HG03196 (cell line): ENCODE measurements at regions not wholly inside any gene's neighbourhood (a gene's known extent, or its start where the extent isn't known, plus 50 kb on each side); places are given as distances from the start of the nearest gene placed in this dataset.

Experiments
- ATAC-seq: cut with Tn5 transposase; IDR thresholded peaks from one replicate; pipeline ENCODE4 v1.9.1; 2021; ENCODE audit not compliant: unreplicated experiment

GRCh38 chr2:228657807-228658402 is 476.4 kb upstream of the SPHKAP start:
- no peak for ATAC-seq

GRCh38 chr2:228655331-228655730 is 473.8 kb upstream of the SPHKAP start:
- ATAC-seq, result no peak

- ATAC-seq, result no peak
Observed at GRCh38 chr2:228654707-228655106, 473.2 kb upstream of the SPHKAP start.

GRCh38 chr2:228653884-228654283 is 472.4 kb upstream of the SPHKAP start:
- no peak for ATAC-seq

GRCh38 chr2:228652366-228652765 is 470.9 kb upstream of the SPHKAP start:
- no peak for ATAC-seq

GRCh38 chr2:228649876-228650275 is 468.4 kb upstream of the SPHKAP start:
- ATAC-seq, result no peak

GRCh38 chr2:228649447-228649846 is 468.0 kb upstream of the SPHKAP start:
- no peak for ATAC-seq

- no peak for ATAC-seq
Observed at GRCh38 chr2:228648541-228648940, 467.1 kb upstream of the SPHKAP start.

GRCh38 chr2:228646061-228646460 is 464.6 kb upstream of the SPHKAP start:
- no peak for ATAC-seq

GRCh38 chr2:228644199-228644598 is 462.7 kb upstream of the SPHKAP start:
- ATAC-seq, result no peak

- no peak for ATAC-seq
Observed at GRCh38 chr2:228642861-228643260, 461.4 kb upstream of the SPHKAP start.

- ATAC-seq, result no peak
Observed at GRCh38 chr2:228630786-228631185, 449.3 kb upstream of the SPHKAP start.

- no peak for ATAC-seq
Observed at GRCh38 chr2:228629251-228629650, 447.8 kb upstream of the SPHKAP start.

GRCh38 chr2:228628682-228629081 is 447.2 kb upstream of the SPHKAP start:
- no peak for ATAC-seq

- no peak for ATAC-seq
Observed at GRCh38 chr2:228627510-228627909, 446.0 kb upstream of the SPHKAP start.

- ATAC-seq, result no peak
Observed at GRCh38 chr2:228625481-228625880, 444.0 kb upstream of the SPHKAP start.

GRCh38 chr2:228624733-228625132 is 443.2 kb upstream of the SPHKAP start:
- ATAC-seq, result no peak

GRCh38 chr2:228615496-228615895 is 434.0 kb upstream of the SPHKAP start:
- no peak for ATAC-seq

GRCh38 chr2:228614741-228615140 is 433.3 kb upstream of the SPHKAP start:
- no peak for ATAC-seq

- no peak for ATAC-seq
Observed at GRCh38 chr2:228613133-228613850, 431.8 kb upstream of the SPHKAP start.

- ATAC-seq, result no peak
Observed at GRCh38 chr2:228611171-228611570, 429.7 kb upstream of the SPHKAP start.

GRCh38 chr2:228602288-228602687 is 420.8 kb upstream of the SPHKAP start:
- ATAC-seq, result no peak

- no peak for ATAC-seq
Observed at GRCh38 chr2:228600265-228600664, 418.8 kb upstream of the SPHKAP start.
